GM23338 (cell line): ENCODE measurements at regions not wholly inside any gene's neighbourhood (a gene's known extent, or its start where the extent isn't known, plus 50 kb on each side); places are given as distances from the start of the nearest gene placed in this dataset.

Experiments used
- ATAC-seq: fragments of 200-7000 bp; cut with Tn5 transposase; 3 replicates; pipeline ENCODE4 v1.9.1; 2020
- DNase-seq: peaks from one replicate; pipeline ENCODE4 v3.0.0-alpha.2; 2015; ENCODE audit warnings: low spot score
- H2AFZ ChIP-seq: fragments of 200-600 bp; sonication (generic); 2 replicates; pipeline ENCODE4 v1.8.0; 2016; ENCODE audit warnings: antibody characterized with exemption, mild to moderate bottlenecking, moderate library complexity
- H3F3A ChIP-seq: fragments of 200-600 bp; sonication (generic); replicated peaks from 2 replicates; pipeline ENCODE4 v1.8.0; 2017; ENCODE audit warnings: antibody characterized with exemption, mixed run types, low read depth
- H3K27ac ChIP-seq: fragments of 200-600 bp; sonication (generic); 2 replicates; pipeline ENCODE4 v1.6.1; 2016; ENCODE audit warnings: low read depth
- H3K27me3 ChIP-seq: fragments of 200-600 bp; sonication (generic); 2 replicates; pipeline ENCODE4 v1.8.0; 2016; ENCODE audit warnings: mild to moderate bottlenecking, mixed run types, moderate library complexity; ENCODE audit not compliant: insufficient read depth
- H3K36me3 ChIP-seq: fragments of 200-600 bp; sonication (generic); 2 replicates; pipeline ENCODE4 v1.8.0; 2016; ENCODE audit warnings: mild to moderate bottlenecking; ENCODE audit not compliant: insufficient read depth
- H3K4me1 ChIP-seq: fragments of 200-600 bp; sonication (generic); 2 replicates; pipeline ENCODE4 v1.8.0; 2016; ENCODE audit warnings: mild to moderate bottlenecking, moderate library complexity; ENCODE audit not compliant: insufficient read depth
- H3K4me2 ChIP-seq: fragments of 200-600 bp; sonication (generic); 2 replicates; pipeline ENCODE4 v1.7.1; 2017; ENCODE audit warnings: mixed run types
- H3K4me3 ChIP-seq: fragments of 200-600 bp; sonication (generic); 2 replicates; pipeline ENCODE4 v1.6.1; 2016; ENCODE audit warnings: mixed run types
- H3K79me2 ChIP-seq: fragments of 200-600 bp; sonication (generic); replicated peaks from 2 replicates; pipeline ENCODE4 v1.8.0; 2017; ENCODE audit warnings: mild to moderate bottlenecking; ENCODE audit not compliant: insufficient read depth
- H3K9me2 ChIP-seq: fragments of 200-600 bp; sonication (generic); 2 replicates; pipeline ENCODE4 v1.8.0; 2017; ENCODE audit not compliant: insufficient read depth
- H4K20me1 ChIP-seq: fragments of 200-600 bp; sonication (generic); replicated peaks from 2 replicates; pipeline ENCODE4 v1.8.0; 2017; ENCODE audit warnings: mild to moderate bottlenecking; ENCODE audit not compliant: insufficient read depth
- H3K27ac Mint-ChIP-seq: 2 replicates; pipeline ENCODE4 v1.8.0; 2020; ENCODE audit warnings: inconsistent platforms, mild to moderate bottlenecking, moderate library complexity, mixed read lengths
- H3K27me3 Mint-ChIP-seq: 3 replicates; pipeline ENCODE4 v1.8.0; 2022; ENCODE audit warnings: low read depth, mild to moderate bottlenecking, moderate library complexity, mixed read lengths, inconsistent platforms; ENCODE audit not compliant: insufficient read depth, poor library complexity
- H3K36me3 Mint-ChIP-seq: 3 replicates; pipeline ENCODE4 v1.8.0; 2021; ENCODE audit warnings: low read depth, mild to moderate bottlenecking, inconsistent platforms, moderate library complexity, mixed read lengths
- H3K4me1 Mint-ChIP-seq: 3 replicates; pipeline ENCODE4 v1.8.0; 2020; ENCODE audit warnings: mild to moderate bottlenecking, inconsistent platforms, mixed read lengths
- H3K4me3 Mint-ChIP-seq: 3 replicates; pipeline ENCODE4 v1.8.0; 2021; ENCODE audit warnings: moderate library complexity, mild to moderate bottlenecking, inconsistent platforms, mixed read lengths
- H3K9me3 Mint-ChIP-seq: 3 replicates; pipeline ENCODE4 v1.8.0; 2020; ENCODE audit warnings: moderate library complexity, mild to moderate bottlenecking, inconsistent platforms, mixed read lengths
- CREB1 ChIP-seq: fragments of 250-450 bp; sonication (Bioruptor Pico); IDR thresholded peaks from 2 replicates; pipeline ENCODE4 v1.5.0; 2020; ENCODE audit warnings: low read depth, mild to moderate bottlenecking, moderate library complexity
- CTCF ChIP-seq, 2 experiments: fragments of 200-600 bp in 1 of 2; sonication (generic) in 1 of 2; conservative IDR thresholded peaks; 2 replicates each; pipeline versions ENCODE4 v1.5.1 to v1.6.1; 2016 to 2017; ENCODE audit warnings: antibody characterized with exemption in 2 of 2, low read depth in 2 of 2, mild to moderate bottlenecking in 2 of 2, moderate library complexity in 1 of 2
- ETS1 ChIP-seq: IDR thresholded peaks from 2 replicates; pipeline ENCODE4 v1.6.1; 2016; ENCODE audit warnings: antibody characterized with exemption
- EZH2 ChIP-seq: fragments of 200-600 bp; sonication (generic); IDR thresholded peaks from one replicate; pipeline ENCODE4 v1.8.0; 2017; ENCODE audit warnings: antibody characterized with exemption, mild to moderate bottlenecking, low read depth; ENCODE audit not compliant: unreplicated experiment
- EZH2phosphoT487 ChIP-seq: fragments of 200-600 bp; sonication (generic); IDR thresholded peaks from one replicate; pipeline ENCODE4 v1.8.1; 2018; ENCODE audit warnings: antibody characterized with exemption; ENCODE audit not compliant: unreplicated experiment
- NANOG ChIP-seq: IDR thresholded peaks from 2 replicates; pipeline ENCODE4 v1.6.1; 2016; ENCODE audit warnings: antibody characterized with exemption, borderline replicate concordance
- POLR2AphosphoS5 ChIP-seq: IDR thresholded peaks from 2 replicates; pipeline ENCODE4 v1.6.1; 2016; ENCODE audit warnings: antibody characterized with exemption, low read depth
- REST ChIP-seq: IDR thresholded peaks from one replicate; pipeline ENCODE4 v1.6.1; 2018; ENCODE audit warnings: antibody characterized with exemption; ENCODE audit not compliant: unreplicated experiment
- STAT1 ChIP-seq: IDR thresholded peaks from one replicate; pipeline ENCODE4 v1.6.1; 2016; ENCODE audit warnings: antibody characterized with exemption; ENCODE audit not compliant: unreplicated experiment
- ZNF331 ChIP-seq: fragments of 250-450 bp; sonication (Bioruptor Pico); IDR thresholded peaks from 2 replicates; pipeline ENCODE4 v1.5.0; 2020; ENCODE audit warnings: low read depth, mild to moderate bottlenecking, moderate library complexity
- ZNF462 ChIP-seq: fragments of 250-450 bp; sonication (Bioruptor Pico); IDR thresholded peaks from 2 replicates; pipeline ENCODE4 v1.5.0; 2020; ENCODE audit warnings: mild to moderate bottlenecking, moderate library complexity

GRCh38 chr15:39188930-39189329 is 391.9 kb upstream of the THBS1 start (continued):
- no peak for TF ChIP-seq CTCF (conservative IDR thresholded peaks at IDR 0.05; ENCODE audit: low read depth in 2 of 2)
- TF ChIP-seq REST = no peak
- no peak for TF ChIP-seq EZH2phosphoT487
- TF ChIP-seq ZNF331 = no peak
- TF ChIP-seq NANOG = no peak

GRCh38 chr15:39191871-39192291 is 389.0 kb upstream of the THBS1 start:
- Mint-ChIP-seq H3K27me3 (no peaks in the 10 kb centered on the region), H3K4me1 (peaks cover 6% of the 10 kb centered on the region; the same call in 2 of the 3 replicates), H3K27ac (no peak overlapping the region), H3K9me3 (no peaks in the 10 kb centered on the region), H3K36me3 (no peaks in the 10 kb centered on the region), H3K4me3 (no peak overlapping the region)
- Histone ChIP-seq H3K4me2 (no peak overlapping the region), H3K4me3 (no peak overlapping the region), H3K79me2 (no peaks in the 10 kb centered on the region), H3K36me3 (no peaks in the 10 kb centered on the region), H3K27ac (no peak overlapping the region), H2AFZ (no peak overlapping the region), H3K9me2 (peaks cover 14% of the 10 kb centered on the region), H4K20me1 (no peaks in the 10 kb centered on the region), H3K4me1 (0 out of 2 replicates have a peak, but pooled peaks cover 3% of the 10 kb centered on the region), H3K27me3 (no peaks in the 10 kb centered on the region), H3F3A (no peaks in the 10 kb centered on the region)
- DNase-seq = no peak
- no peak for ATAC-seq
- TF ChIP-seq ZNF462 (CRISPR knock-in tag) (no peak), EZH2phosphoT487 (no peak), CREB1 (CRISPR knock-in tag) (no peak), EZH2 (no peak), STAT1 (no peak), POLR2AphosphoS5 (no peak), NANOG (no peak), ETS1 (no peak)
